HuH-7.5 (cell line): ENCODE measurements at regions not wholly inside any gene's neighbourhood (a gene's known extent, or its start where the extent isn't known, plus 50 kb on each side); places are given as distances from the start of the nearest gene placed in this dataset.

ENCODE experiments used
- DNase-seq: peaks from one replicate; pipeline ENCODE4 v3.0.0; 2011; ENCODE audit warnings: low spot score

DNA sequence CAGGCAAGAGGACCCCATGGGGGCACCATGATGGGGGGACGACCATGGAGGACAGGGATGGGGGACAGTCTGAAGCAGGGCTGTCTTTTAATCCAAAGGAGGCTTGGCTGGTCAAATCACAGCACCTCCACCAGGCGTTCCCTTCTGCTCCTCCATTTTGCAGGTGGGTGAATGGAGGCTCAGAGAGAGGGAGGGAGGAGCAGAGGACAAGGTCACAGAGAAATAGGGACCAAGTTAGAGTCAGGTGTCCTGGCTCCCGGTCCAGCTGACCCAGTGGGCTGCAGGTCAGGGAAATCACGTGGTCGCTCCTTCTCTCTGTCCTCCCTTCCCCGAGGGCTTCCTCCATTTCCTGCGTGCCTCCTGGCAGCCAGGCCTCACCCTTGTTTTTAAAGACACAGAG is 156.4 kb upstream of the SMIM23 start:
- no peak for DNase-seq

DNA sequence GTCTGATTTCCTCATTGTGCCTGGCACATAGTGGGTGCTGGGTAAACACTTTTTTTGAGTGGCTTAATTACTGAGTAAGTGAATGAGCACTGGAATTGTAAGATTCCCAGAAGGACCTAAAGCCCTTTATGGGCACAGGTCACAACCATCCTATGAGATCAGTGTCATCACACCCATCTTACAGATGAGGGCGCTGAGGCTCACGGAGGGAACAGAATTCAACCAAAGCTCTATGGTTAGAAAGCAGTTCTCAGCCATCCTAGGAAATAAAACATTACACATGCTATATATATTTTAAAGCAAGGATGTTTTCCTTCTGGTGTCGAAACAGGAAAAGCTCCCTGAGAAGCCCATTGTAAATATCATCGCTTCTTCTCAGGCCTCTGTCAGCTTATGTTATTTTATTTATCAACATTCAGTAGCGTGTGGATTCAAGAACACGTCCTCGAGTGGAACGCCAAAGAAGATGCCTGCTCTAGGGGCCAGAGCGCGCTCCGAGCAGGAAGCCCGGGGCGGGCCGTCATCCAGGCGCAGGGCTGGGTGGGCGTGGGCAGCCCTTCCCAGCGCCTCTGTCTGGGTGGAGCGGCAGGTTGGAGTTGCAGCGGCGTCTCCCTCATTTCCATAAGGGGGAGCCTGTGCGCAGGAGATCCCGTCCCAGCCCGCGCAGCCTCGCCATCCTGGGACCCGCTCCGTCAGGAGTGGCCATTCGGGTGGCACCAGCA is 155.8 kb upstream of the SMIM23 start:
- DNase-seq = peak; percentile 63

- DNase-seq = no peak
Measured at GRCh38 chr5:171630350-171631065, 155.1 kb upstream of the SMIM23 start.

GRCh38 chr5:171632616-171633015 is 153.0 kb upstream of the SMIM23 start:
- no peak for DNase-seq

GRCh38 chr5:171633776-171634470 is 151.7 kb upstream of the SMIM23 start:
- no peak for DNase-seq

GRCh38 chr5:171634511-171634910 is 151.1 kb upstream of the SMIM23 start:
- DNase-seq = no peak

- no peak for DNase-seq
Measured at GRCh38 chr5:171635028-171635427, 150.6 kb upstream of the SMIM23 start.

- DNase-seq = no peak
Measured at GRCh38 chr5:171635561-171636245, 149.9 kb upstream of the SMIM23 start.

- no peak for DNase-seq
Measured at GRCh38 chr5:171637811-171638210, 147.8 kb upstream of the SMIM23 start.

DNA sequence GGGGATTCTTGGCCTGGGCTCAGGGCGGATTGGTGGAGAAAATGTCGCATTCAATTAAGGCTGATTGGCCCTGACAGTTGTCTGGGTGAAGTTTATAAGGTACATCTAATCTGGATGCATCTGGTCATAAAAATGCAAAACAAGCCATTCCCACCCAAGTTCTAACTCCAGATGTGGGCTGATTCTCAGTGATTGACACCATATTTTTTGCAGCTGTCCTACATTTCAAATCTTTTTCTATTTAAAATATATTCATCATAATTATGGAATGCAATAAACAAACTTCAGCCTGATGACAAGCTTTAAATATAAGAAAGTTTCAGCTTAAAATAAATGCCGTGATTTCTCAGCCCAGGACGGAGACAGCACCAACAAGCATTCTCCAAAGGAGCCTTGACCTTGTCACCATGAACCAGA is 146.4 kb upstream of the SMIM23 start:
- no peak for DNase-seq

- no peak for DNase-seq
Measured at GRCh38 chr5:171639966-171640365, 145.7 kb upstream of the SMIM23 start.

GRCh38 chr5:171640480-171640879 is 145.1 kb upstream of the SMIM23 start:
- DNase-seq = no peak

DNA sequence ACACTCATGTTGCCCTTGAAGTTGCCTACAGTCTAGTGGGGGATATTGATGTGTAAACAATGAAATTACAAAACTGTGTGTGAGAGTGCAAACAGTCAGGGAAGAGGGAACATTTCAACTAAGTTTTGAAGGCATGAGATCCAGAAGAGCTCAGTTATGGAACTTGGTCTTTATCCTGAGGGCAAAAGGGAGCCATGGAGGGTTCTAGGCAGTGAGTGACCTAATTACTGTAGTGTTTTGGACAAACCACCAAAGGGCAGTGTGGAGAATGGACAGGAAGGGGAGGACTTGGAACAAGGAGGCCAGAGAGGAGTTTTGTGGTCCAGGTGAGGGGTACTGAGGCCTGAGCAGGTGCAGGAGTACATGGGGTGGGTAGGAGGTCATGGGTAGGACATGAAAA is 143.7 kb upstream of the SMIM23 start:
- no peak for DNase-seq

- DNase-seq = no peak
Measured at GRCh38 chr5:171642894-171643293, 142.7 kb upstream of the SMIM23 start.

DNA sequence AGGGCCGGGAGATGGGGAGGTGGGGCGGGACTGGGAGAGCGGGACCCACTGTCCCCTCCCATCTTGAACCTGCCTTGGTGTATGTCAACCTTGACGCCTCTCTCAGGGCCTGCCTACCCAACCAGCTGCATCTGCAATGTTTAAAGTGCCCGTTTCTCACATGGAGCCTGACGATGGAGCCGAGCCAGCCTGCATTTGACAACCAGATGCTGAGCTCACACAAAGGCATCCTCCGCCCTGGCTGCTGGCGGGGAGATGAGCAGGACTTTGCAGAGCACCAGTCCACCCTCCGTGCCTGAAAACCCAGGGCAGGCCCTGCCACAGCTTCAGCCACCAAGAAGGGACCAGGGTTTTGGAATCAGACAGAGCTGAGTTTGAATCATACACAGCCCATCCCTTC is 141.1 kb upstream of the SMIM23 start:
- no peak for DNase-seq

DNA sequence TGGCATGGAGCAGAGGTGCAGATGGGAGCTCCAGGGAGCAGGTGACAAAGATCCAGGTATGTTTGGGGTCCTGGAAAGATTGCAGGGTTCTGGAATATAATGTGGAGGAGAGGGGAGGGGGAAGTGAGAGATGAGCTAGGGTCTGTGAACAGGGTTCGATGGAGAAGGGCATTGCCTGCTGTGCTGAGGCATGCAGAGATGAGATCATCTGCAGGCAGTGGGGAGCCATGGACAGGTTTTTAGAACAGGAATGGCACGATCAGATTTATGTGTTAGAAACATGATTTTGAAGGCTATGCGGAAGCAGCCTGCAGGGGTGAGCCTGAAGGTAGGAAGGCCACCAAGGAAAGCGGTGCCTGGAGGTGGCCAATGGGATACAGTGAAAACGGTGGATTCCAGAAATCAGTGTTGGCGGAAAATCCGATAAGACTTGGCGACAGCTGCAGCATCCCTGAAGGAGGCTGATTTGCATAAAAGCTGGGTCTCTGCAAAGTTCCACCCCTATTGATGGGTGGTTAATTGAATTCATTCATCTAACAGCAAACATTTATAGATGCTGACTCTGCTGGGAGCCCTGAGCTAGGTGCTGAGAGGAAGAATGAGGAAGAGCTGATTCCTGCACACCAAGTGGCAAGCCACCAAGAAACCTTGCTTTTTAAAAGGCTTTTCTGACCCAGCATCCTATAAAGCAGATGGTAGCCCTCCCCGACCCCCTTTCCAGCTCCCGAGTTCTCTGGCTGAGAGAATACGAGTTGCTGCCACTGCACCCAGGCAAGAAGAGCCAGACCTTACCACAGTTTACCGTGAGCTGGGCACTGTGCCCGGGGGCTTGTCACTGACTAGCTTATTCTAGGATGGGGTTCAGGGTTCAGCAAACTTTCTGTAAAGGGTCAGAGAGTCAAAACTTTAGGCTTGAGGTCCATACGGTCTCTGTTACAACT is 139.2 kb upstream of the SMIM23 start:
- no peak for DNase-seq

DNA sequence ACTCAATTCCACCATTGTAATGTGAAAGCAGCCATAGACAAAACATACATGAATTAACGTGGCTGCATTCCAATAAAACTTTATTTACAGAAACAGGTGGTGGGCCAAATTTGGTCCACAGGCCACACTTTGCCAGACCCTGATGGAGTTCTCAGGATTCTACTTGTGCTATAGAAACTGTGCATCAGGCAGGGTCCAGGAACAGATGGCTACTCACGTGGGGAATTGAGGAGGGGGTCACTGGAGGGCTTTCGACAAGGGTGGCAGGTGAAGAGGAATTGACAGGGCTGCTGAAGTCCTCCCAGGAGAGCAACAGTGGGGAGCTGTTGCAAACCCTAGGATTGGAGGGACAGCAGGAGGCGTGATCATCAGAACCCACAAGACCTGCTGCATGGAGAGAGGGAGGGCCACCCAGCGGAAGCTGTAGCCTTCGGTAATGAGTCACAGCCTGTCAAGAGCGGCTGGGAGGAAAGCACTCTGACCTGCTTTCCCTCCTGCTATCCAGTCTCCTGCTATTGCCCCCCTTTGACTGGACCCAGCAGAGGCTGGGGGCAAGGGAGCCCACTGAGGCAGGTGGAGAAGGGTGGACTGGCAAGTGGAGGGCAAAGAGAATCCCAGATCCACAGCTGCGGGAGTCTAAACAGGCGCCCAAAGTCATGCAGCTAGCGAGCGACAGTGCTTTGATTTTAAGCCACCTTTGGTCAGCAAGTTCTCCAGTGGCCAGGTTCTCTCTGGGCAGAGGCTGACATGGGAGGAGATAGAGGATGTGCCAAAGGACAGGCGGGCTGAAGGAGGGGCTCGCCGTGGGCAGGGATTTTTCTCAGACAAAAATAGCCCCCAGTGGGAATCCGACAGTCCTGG is 138.3 kb upstream of the SMIM23 start:
- DNase-seq = no peak

DNA sequence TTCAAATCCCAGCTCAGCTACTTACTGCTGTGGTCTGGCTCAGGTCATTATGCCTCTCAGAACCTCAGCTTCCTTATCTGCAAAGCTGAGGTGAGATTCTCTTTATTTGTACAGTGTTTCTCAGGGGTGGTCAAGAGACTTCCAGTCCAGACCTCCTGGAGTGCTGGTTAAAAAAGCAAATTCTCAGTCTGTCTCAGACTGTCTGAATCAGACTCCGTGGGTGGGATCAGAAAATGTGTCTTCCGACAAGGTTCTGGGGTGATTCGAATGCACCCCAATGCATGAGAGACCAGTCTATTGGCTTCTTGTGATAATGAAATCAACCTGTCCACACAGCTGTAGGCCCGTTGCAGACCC is 137.7 kb upstream of the SMIM23 start:
- DNase-seq = no peak

DNA sequence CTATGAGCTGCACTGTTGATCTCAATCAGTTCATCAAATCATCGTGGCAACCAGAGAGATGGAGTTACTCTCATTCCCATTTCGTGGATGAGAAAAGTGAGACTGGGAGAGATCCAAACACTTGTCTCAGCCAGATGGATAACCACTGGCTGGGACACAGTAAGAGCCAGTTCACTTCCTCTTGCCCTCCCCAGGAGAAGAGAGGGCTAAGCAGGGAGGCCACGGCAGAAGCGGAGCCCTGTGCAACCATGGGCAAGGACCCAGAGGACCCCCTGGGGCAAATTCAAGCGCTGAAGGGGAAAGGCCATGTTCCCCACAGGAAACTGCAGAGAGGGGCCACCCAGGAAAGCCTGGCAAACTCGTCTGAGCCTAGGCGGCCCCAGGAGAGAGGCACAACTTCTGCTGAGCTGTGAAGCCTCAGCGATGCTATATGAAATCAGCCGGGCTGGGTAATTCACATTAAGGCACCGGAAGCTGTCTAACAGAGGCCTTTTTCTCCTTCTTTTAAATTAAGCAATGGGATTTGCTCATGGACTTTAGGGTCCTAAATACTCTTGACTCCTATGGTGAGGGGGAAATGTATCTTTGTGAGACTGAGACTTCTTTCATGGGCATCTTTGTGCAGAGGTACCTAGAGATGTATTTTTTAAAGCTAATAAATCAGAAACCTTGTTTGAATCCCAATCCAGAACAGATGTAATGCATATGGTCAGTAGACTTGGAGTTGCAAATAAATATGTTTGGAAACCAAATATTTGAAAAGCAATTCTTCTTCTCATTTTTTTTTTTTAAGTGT is 137.1 kb upstream of the SMIM23 start:
- no peak for DNase-seq

- DNase-seq = no peak
Measured at GRCh38 chr5:171649075-171649401, 136.6 kb upstream of the SMIM23 start.
